Prostate gland (tissue), 2 donors: ENCODE measurements at regions not wholly inside any gene's neighbourhood (a gene's known extent, or its start where the extent isn't known, plus 50 kb on each side); places are given as distances from the start of the nearest gene placed in this dataset.

ENCODE experiments used
- DNase-seq: peaks from one replicate; pipeline ENCODE4 v3.0.0-alpha.2; 2019; ENCODE audit warnings: low spot score
- H3K27ac ChIP-seq, 2 donors: fragments of 200-600 bp; sonication (generic); 2 replicates each; pipeline ENCODE4 v1.5.1; 2017 to 2019
- H3K27me3 ChIP-seq: fragments of 200-600 bp; sonication (generic); replicated peaks from 2 replicates; pipeline ENCODE4 v1.5.1; 2019; ENCODE audit not compliant: insufficient read depth
- H3K36me3 ChIP-seq, 2 donors: fragments of 200-600 bp; sonication (generic); 1 replicate in 1 of 2; 2 replicates in 1 of 2; pipeline versions ENCODE4 v1.5.1 to v1.8.1; 2017 to 2019
- H3K4me1 ChIP-seq: fragments of 200-600 bp; sonication (generic); replicated peaks from 2 replicates; pipeline ENCODE4 v1.5.1; 2019
- H3K4me3 ChIP-seq, 2 donors: fragments of 200-600 bp; sonication (generic); 2 replicates each; pipeline ENCODE4 v1.5.1; 2017 to 2019
- H3K9me3 ChIP-seq: fragments of 200-600 bp; sonication (generic); 2 replicates; pipeline ENCODE4 v1.5.1; 2017
- POLR2A ChIP-seq: fragments of 450-650 bp; IDR thresholded peaks from one replicate; pipeline ENCODE4 v1.6.1; 2016; ENCODE audit warnings: antibody characterized with exemption, mild to moderate bottlenecking
- POLR2AphosphoS5 ChIP-seq: sonication (generic); formaldehyde crosslinking; IDR thresholded peaks from one replicate; pipeline ENCODE4 v1.6.1; 2017; ENCODE audit warnings: antibody characterized with exemption
- WGBS: methylation state at CpG from one replicate; pipeline ENCODE4 v1.1.5; 2018; 5-methylcytosine and 5-hydroxymethylcytosine counted together
- intact Hi-C: fragments of 100-400 bp; cut with DNase I; formaldehyde crosslinking; loops from one replicate; pipeline ENCODE4 v1.14.2; 2022
- TF ChIP-seq, protein P1 (sequence below), 4 experiments: fragments of 200-600 bp in 2 of 4; fragments of 450-650 bp in 2 of 4; sonication (generic) in 2 of 4; IDR thresholded peaks; 1 replicate in 3 of 4; 2 replicates in 1 of 4; pipeline ENCODE4 v1.5.1; 2016 to 2019; ENCODE audit warnings: antibody characterized with exemption in 4 of 4, mild to moderate bottlenecking in 2 of 4, moderate library complexity in 2 of 4

DNA sequence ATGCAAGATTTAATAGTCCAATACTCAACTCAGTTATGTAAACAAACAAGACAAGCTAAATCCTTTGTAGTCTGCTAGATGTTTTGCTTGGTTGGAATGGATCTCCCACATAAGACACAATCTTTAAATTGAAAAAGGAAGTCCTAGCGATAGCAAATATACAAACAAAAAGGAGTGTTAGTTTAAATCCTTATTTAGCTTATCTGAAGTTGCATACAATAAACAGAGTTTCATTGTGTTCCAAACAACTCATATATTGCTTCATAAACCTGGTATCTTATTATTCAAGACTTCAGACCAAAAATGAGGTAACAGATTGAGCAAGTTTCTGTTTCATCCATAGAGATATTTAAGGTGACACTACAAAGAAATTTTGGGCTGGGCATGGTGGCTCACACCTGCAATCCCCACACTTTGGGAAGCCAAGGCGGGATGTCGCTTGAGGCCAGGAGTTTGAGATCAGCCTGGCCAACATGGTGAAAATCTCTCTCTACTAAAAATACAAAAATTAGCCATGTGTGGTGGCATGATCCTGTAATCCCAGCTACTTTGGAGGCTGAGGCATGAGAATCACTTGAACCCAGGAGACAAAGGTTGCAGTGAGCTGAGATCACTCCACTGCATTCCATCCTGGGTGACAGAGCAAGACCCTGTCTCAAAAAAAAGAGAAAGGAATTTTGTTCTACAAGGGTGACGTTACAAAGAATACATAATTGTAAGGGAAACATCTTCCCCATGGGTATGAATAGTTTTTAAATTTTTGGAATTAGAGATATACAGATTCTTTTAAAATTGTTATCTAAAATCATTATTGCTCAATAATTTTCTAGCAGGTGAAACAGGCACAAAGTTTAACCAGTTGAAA lies 150.5 kb upstream of the L3MBTL4 start:
- H3K4me3 ChIP-seq, result no peak overlapping the region
- H3K9me3 ChIP-seq, result no peaks in the 10 kb centered on the region
- TF ChIP-seq POLR2A (no peak), POLR2AphosphoS5 (no peak)
- TF ChIP-seq, protein P1, sequence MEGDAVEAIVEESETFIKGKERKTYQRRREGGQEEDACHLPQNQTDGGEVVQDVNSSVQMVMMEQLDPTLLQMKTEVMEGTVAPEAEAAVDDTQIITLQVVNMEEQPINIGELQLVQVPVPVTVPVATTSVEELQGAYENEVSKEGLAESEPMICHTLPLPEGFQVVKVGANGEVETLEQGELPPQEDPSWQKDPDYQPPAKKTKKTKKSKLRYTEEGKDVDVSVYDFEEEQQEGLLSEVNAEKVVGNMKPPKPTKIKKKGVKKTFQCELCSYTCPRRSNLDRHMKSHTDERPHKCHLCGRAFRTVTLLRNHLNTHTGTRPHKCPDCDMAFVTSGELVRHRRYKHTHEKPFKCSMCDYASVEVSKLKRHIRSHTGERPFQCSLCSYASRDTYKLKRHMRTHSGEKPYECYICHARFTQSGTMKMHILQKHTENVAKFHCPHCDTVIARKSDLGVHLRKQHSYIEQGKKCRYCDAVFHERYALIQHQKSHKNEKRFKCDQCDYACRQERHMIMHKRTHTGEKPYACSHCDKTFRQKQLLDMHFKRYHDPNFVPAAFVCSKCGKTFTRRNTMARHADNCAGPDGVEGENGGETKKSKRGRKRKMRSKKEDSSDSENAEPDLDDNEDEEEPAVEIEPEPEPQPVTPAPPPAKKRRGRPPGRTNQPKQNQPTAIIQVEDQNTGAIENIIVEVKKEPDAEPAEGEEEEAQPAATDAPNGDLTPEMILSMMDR (IDR thresholded peaks at IDR 0.05), result no peak
- H3K36me3 ChIP-seq, result no peaks in the 10 kb centered on the region
- H3K27me3 ChIP-seq, result no peaks in the 10 kb centered on the region
- 87% methylated on average over 4 of the region's 4 CpGs for WGBS
- intact Hi-C loops, result no loop called here
- no peaks in the 10 kb centered on the region for H3K4me1 ChIP-seq
- H3K27ac ChIP-seq, result no peak overlapping the region
- DNase-seq, result no peak

DNA sequence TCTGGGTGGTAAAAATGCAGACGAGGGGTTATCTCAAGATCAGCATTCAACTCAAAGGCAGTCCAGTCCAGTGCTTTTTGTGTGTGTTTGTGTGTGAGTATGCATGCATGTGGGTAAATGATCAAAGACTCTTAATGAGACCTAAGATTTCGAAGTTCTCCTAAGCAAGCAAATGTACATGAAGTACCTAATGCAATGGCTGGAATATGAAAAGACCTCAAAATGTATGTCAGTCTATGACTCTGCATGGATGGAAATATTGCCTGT lies 151.0 kb upstream of the L3MBTL4 start:
- Histone ChIP-seq H3K27me3 (no peaks in the 10 kb centered on the region), H3K4me1 (no peaks in the 10 kb centered on the region), H3K4me3 (no peak overlapping the region), H3K27ac (no peak overlapping the region), H3K9me3 (no peaks in the 10 kb centered on the region), H3K36me3 (no peaks in the 10 kb centered on the region)
- intact Hi-C loops, result no loop called here
- TF ChIP-seq POLR2A (no peak), POLR2AphosphoS5 (no peak)
- TF ChIP-seq, protein P1 (IDR thresholded peaks at IDR 0.05), result no peak
- DNase-seq, result no peak
- 68% methylated on average over 2 of the region's 2 CpGs for WGBS

DNA sequence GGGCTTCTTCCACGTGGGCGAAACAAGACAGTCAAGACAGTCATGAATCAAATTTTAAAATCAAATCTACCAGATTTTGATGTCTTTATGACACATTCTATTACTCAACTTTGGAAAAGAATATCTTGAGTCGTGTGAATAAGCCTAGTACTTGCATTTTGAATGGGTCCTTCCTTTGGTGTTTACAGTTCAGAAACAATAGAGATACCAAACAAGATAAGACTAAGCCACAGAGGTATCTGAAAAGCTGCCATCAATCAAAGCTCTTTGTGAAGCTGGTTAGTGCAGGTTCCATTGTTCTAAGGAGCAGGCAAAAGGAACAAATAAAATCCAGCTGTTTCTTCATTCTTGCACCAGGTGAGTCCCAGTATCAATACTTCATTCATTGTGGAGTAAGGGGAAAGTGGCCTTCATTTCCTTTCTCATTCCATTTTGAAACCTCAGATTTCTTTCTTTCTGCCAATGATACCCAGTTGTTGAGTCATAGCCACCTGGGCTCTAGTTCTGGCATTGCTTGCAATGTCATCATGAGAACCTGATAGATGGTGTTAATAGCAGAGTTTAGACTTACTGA lies 151.7 kb upstream of the L3MBTL4 start:
- DNase-seq, result no peak
- no peaks in the 10 kb centered on the region for H3K36me3 ChIP-seq
- H3K27ac ChIP-seq, result no peak overlapping the region
- no peak overlapping the region for H3K4me3 ChIP-seq
- 46% methylated on average over 3 of the region's 3 CpGs for WGBS
- H3K9me3 ChIP-seq, result no peaks in the 10 kb centered on the region
- no peaks in the 10 kb centered on the region for H3K4me1 ChIP-seq
- TF ChIP-seq, protein P1 (IDR thresholded peaks at IDR 0.05), result no peak
- TF ChIP-seq POLR2AphosphoS5 (no peak), POLR2A (no peak)
- H3K27me3 ChIP-seq, result no peaks in the 10 kb centered on the region
- intact Hi-C loops, result no loop called here

DNA sequence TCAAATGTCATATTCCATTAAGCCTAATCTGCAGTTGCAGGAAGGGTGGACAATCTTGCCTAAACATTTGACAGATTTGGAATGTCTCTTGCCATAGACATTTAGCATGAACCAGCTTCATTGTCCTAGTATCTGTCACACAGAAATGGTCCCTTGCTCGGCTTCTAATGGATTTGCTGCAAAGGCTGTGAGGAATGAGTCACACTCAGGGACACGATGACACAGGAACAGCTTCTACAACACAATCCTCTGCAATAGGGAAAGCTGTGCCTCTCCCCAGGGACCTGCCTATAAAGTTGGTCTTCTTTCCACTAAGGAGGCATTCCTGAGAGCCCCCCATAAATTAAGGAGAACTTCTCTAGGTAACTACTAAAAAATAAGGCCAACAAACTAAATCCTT lies 155.1 kb upstream of the L3MBTL4 start:
- TF ChIP-seq POLR2A (no peak), POLR2AphosphoS5 (no peak)
- TF ChIP-seq, protein P1 (IDR thresholded peaks at IDR 0.05), result no peak
- intact Hi-C loops, result no loop called here
- no peak overlapping the region for H3K27ac ChIP-seq
- no peak for DNase-seq
- no peak overlapping the region for H3K4me3 ChIP-seq
- no peaks in the 10 kb centered on the region for H3K9me3 ChIP-seq
- no peaks in the 10 kb centered on the region for H3K27me3 ChIP-seq
- H3K4me1 ChIP-seq, result no peaks in the 10 kb centered on the region
- WGBS, result 64% methylated on average over 2 of the region's 2 CpGs
- H3K36me3 ChIP-seq, result no peaks in the 10 kb centered on the region

DNA sequence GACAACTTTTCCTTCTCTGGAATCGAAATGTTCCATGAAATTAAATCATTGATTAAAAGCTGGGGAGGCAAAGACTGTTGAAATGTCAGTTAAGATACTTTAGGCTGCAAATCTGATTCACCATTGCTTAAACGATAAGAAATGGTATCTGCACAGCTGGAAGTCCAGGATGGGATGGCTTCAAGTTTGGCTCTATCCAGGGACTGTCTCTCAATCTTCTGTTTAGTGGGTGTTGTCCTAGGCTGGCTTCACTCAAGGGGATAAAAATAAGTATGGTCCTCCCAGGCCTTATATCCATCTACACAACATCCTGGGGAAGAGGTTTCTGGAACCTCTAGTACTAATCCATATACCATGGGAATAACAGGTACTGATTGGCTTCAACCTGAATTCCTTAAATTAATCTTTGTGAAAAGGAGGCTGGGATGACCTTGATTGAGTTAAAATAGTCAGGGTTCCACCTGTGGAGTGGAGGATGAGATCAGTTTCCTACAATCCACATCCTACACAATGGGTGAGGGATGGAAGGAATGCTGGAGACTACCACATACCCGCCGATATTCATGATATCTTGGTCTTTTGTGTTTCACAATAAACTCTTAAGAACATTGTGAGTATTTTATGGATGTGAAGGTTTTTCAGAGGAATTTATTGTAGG lies 156.0 kb upstream of the L3MBTL4 start:
- WGBS, result 97% methylated on average over 4 of the region's 4 CpGs
- intact Hi-C loops, result no loop called here
- H3K4me3 ChIP-seq, result no peak overlapping the region
- H3K27ac ChIP-seq, result no peak overlapping the region
- no peaks in the 10 kb centered on the region for H3K9me3 ChIP-seq
- H3K27me3 ChIP-seq, result no peaks in the 10 kb centered on the region
- no peak for TF ChIP-seq POLR2A
- TF ChIP-seq, protein P1 (IDR thresholded peaks at IDR 0.05), result no peak
- no peak for TF ChIP-seq POLR2AphosphoS5
- no peaks in the 10 kb centered on the region for H3K36me3 ChIP-seq
- DNase-seq, result no peak
- no peaks in the 10 kb centered on the region for H3K4me1 ChIP-seq
